HepG2 (cell line): ENCODE measurements at regions not wholly inside any gene's neighbourhood (a gene's known extent, or its start where the extent isn't known, plus 50 kb on each side); places are given as distances from the start of the nearest gene placed in this dataset.

Source experiments
- CBX5 ChIP-seq: sonication (generic); formaldehyde crosslinking; IDR thresholded peaks from 2 replicates; pipeline ENCODE4 v1.4.0; 2020; ENCODE audit warnings: missing genetic modification reagents, borderline replicate concordance
- CEBPB ChIP-seq: IDR thresholded peaks from 2 replicates; pipeline ENCODE4 v1.6.1; 2011; ENCODE audit warnings: low read depth, low read length, improper control_type of control experiment, borderline replicate concordance
- EZH2 ChIP-seq: conservative IDR thresholded peaks from 2 replicates; pipeline ENCODE4 v1.6.1; 2012; ENCODE audit warnings: mild to moderate bottlenecking, low read depth, low read length, moderate library complexity
- NR2C2 ChIP-seq: sonication (generic); formaldehyde crosslinking; IDR thresholded peaks from 2 replicates; pipeline ENCODE4 v1.4.0; 2020; ENCODE audit warnings: missing genetic modification reagents, mild to moderate bottlenecking, moderate library complexity, borderline replicate concordance
- TAF1 ChIP-seq: sonication (generic); formaldehyde crosslinking; IDR thresholded peaks from 2 replicates; pipeline ENCODE4 v1.4.0; 2020; ENCODE audit warnings: missing genetic modification reagents
- ZBTB8A ChIP-seq: sonication (generic); formaldehyde crosslinking; IDR thresholded peaks from 2 replicates; pipeline ENCODE4 v1.4.0; 2020; ENCODE audit warnings: mild to moderate bottlenecking, low read depth, missing genetic modification reagents, borderline replicate concordance
- TF ChIP-seq, protein P1 (sequence below): sonication (generic); formaldehyde crosslinking; IDR thresholded peaks from 2 replicates; pipeline ENCODE4 v1.5.0; 2020; ENCODE audit warnings: mild to moderate bottlenecking, missing genetic modification reagents, moderate library complexity
- TF ChIP-seq, protein P2 (sequence below): sonication (generic); formaldehyde crosslinking; IDR thresholded peaks from 2 replicates; pipeline ENCODE4 v1.5.0; 2020; ENCODE audit warnings: mild to moderate bottlenecking, missing genetic modification reagents
- TF ChIP-seq, protein P3 (sequence below): sonication (generic); formaldehyde crosslinking; conservative IDR thresholded peaks from 2 replicates; pipeline ENCODE4 v1.8.0; 2022; ENCODE audit warnings: low read depth, missing genetic modification reagents

DNA sequence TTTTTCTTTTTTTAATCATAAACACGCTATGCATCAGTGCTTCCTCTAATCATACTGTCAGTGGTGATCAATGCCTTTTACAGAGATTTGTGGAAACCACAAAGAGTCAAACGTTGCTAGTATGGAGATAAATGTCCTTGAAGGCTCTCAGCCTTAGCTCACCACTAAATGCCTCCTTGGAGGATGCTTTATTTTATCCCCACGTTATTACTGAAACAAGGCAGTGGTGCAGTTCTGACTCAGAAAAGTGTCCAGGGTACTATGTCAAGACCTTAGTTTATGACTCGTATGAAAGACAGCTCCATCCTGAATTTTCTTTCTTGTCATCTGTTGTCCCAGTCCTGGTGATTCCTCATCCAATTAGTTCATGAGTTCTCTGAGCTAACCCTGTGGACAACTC, 1146.7 kb downstream of the IGSF11 start:
- TF ChIP-seq, protein P1, sequence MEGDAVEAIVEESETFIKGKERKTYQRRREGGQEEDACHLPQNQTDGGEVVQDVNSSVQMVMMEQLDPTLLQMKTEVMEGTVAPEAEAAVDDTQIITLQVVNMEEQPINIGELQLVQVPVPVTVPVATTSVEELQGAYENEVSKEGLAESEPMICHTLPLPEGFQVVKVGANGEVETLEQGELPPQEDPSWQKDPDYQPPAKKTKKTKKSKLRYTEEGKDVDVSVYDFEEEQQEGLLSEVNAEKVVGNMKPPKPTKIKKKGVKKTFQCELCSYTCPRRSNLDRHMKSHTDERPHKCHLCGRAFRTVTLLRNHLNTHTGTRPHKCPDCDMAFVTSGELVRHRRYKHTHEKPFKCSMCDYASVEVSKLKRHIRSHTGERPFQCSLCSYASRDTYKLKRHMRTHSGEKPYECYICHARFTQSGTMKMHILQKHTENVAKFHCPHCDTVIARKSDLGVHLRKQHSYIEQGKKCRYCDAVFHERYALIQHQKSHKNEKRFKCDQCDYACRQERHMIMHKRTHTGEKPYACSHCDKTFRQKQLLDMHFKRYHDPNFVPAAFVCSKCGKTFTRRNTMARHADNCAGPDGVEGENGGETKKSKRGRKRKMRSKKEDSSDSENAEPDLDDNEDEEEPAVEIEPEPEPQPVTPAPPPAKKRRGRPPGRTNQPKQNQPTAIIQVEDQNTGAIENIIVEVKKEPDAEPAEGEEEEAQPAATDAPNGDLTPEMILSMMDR, result no peak
- TF ChIP-seq ZBTB8A (CRISPR knock-in tag) (no peak), TAF1 (CRISPR knock-in tag) (no peak), NR2C2 (CRISPR knock-in tag) (no peak), CEBPB (no peak), CBX5 (CRISPR knock-in tag) (no peak), EZH2 (no peak)
- TF ChIP-seq, protein P2, sequence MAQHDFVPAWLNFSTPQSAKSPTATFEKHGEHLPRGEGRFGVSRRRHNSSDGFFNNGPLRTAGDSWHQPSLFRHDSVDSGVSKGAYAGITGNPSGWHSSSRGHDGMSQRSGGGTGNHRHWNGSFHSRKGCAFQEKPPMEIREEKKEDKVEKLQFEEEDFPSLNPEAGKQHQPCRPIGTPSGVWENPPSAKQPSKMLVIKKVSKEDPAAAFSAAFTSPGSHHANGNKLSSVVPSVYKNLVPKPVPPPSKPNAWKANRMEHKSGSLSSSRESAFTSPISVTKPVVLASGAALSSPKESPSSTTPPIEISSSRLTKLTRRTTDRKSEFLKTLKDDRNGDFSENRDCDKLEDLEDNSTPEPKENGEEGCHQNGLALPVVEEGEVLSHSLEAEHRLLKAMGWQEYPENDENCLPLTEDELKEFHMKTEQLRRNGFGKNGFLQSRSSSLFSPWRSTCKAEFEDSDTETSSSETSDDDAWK (CRISPR knock-in tag), result no peak
- TF ChIP-seq, protein P3, sequence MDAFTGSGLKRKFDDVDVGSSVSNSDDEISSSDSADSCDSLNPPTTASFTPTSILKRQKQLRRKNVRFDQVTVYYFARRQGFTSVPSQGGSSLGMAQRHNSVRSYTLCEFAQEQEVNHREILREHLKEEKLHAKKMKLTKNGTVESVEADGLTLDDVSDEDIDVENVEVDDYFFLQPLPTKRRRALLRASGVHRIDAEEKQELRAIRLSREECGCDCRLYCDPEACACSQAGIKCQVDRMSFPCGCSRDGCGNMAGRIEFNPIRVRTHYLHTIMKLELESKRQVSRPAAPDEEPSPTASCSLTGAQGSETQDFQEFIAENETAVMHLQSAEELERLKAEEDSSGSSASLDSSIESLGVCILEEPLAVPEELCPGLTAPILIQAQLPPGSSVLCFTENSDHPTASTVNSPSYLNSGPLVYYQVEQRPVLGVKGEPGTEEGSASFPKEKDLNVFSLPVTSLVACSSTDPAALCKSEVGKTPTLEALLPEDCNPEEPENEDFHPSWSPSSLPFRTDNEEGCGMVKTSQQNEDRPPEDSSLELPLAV (CRISPR knock-in tag), result no peak
